M059J (cell line): ENCODE measurements at regions not wholly inside any gene's neighbourhood (a gene's known extent, or its start where the extent isn't known, plus 50 kb on each side); places are given as distances from the start of the nearest gene placed in this dataset.
A peak's percentile ranks its signal among the peaks of the same experiment; 100 is the strongest.
"Not testable (repeated sequence)": the region's sequence is repeated elsewhere in the genome, so short reads cannot be mapped to it uniquely, and the experiment has no call there.

Experiments used
- DNase-seq: peaks from one replicate; pipeline ENCODE4 v3.0.0-alpha.2; 2012; ENCODE audit warnings: low read depth

DNA sequence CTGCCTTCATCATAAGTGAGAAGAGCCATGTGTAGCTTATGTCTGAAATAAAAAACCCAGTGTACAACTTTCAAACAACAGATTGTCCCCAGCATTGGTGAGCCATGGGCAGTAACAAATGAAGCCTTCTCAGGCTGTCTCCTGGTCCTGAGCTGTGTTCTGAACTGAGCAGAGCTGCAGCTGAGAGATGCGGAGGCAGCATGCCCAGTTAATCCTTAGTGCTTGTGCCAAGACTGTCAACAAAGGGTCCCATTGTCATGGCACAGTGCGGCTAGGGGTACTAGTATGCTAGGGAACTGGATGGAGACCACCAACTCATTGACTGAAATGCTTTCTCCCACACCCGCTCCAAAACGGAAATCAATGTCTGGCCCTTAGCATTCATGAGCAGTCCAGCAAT is 154.3 kb downstream of the RMST start:
- no peak for DNase-seq

GRCh38 chr12:97628962-97629361 is 166.4 kb downstream of the RMST start:
- DNase-seq, result no peak

DNA sequence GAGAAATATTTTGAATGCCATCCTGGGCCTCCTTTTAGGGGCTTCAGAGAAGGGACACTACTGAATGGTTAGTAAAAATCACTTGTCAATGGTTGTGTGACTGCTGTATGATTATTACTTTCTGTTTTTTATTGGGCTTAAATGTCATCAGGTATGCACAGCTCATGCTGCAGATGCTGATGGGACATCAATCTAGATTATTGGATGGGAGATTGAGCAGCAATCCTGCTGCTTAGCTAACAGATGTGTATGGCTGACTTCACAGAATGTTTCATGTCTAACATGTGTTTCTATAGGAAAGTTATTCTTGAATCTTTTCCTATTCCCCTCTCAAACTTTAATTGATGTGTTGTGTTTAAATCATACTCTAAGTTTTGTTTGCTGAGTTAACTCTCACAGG is 166.8 kb downstream of the RMST start:
- no peak for DNase-seq

- DNase-seq, result no peak
Observed at GRCh38 chr12:97630356-97630755, 167.8 kb downstream of the RMST start.

DNA sequence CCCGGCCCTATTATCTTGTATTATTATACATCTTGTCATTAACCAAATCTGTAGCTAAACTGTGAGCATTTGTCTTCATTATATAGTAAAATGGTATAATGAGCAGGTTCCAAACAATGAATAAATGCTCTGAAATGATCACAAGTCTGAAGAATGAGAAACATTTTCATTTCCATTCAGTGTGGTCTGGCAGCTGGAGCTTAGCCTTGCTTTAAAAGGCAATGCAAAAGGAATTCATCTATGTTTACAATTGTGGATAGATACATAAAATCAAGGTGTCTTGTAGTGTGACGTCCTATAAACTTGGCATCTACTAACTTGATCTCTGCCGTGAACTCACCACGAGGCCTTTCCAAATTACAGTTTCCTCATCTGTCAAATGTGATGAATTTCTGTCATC is 168.3 kb downstream of the RMST start:
- DNase-seq, result no peak

DNA sequence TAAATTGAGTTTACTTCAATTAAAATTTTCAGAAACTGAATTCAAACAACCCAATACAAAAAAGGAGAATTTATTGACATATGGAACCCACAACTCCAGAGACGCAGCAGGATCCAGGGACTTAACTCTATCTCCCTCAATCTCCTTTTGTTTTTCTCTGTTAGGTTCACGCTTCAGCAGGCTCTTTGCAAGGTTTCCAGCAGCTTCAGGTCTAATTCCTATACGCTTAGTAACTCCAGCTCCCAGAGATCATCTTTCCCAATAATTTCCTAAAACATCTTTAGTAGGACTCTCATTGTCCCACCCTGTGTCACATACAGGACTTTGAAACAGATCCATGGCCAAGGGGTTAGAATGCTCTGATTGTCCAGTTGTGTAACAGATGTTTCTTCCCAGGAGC is 175.2 kb downstream of the RMST start:
- no peak for DNase-seq

- DNase-seq, result no peak
Observed at GRCh38 chr12:97638739-97639138, 176.1 kb downstream of the RMST start.

DNA sequence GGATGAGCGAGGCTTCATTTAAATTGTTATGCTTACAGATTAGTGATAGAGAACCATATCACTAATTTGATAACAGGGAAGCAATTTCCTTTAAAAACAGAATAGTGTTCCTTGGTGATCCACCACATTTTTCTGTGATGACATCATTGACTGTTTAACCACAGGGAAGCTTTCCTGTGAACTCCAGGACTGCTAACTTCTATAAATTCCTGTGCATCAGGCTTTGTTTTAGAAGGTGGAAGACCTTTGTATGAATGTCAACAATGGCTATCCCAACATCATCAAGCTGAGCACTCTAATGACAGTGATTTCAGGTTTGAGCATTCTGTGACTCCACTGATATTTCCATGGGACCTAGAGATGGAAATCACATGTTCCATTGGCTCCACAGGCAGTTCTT is 177.1 kb downstream of the RMST start:
- DNase-seq, result peak; percentile 8

GRCh38 chr12:97640826-97641225 is 178.2 kb downstream of the RMST start:
- DNase-seq, result no peak

- DNase-seq, result no peak
Observed at GRCh38 chr12:97642911-97643310, 180.3 kb downstream of the RMST start.

- DNase-seq, result no peak
Observed at GRCh38 chr12:97643924-97644323, 181.3 kb downstream of the RMST start.

DNA sequence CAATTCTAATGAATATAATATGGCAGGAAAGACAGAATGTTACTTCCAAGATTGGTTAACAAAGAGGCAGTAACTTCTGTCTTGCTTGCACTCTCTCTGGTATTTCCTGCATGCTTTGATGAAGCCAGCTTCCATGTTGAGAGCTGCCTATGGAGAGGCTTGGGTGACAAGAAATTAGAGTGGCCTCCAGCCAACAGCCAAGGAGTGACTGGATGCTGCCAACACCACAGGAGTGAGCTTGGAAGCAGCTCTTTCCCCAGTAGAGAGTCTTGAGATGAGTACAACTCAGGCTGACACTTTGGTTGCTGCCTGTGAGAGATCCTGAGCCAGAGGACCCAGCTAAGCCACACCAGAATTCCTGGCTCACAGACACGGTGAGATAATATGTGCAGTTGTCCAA is 183.1 kb downstream of the RMST start:
- no peak for DNase-seq

DNA sequence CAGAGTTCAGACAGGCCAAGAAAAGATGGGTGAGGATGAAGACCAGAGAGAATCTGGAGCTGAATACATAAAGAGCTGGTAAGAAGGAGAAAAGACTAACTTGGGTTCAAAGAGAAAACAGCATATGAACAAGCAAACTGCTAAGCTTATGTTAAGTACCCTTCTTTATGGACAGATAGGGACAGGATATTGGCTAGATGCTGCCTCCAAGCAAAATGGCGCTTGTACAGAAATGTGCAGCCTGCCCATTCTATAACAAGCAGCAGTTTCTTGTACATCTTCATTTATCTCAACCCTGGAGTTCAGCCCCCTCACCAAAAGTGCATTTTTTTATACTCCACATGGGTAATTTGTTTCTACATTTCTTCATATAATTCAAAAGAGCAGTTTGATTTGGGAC is 184.5 kb downstream of the RMST start:
- DNase-seq, result no peak

- DNase-seq, result no peak
Observed at GRCh38 chr12:97650242-97650641, 187.6 kb downstream of the RMST start.

DNA sequence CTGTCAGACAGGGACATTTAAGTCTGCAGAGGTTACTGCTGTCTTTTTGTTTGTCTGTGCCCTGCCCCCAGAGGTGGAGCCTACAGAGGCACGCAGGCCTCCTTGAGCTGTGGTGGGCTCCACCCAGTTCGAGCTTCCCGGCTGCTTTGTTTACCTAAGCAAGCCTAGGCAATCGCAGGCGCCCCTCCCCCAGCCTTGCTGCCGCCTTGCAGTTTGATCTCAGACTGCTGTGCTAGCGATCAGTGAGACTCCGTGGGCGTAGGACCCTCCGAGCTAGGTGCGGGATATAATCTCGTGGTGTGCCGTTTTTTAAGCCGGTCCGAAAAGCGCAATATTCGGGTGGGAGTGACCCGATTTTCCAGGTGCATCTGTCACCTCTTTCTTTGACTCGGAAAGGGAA is 193.9 kb downstream of the RMST start:
- DNase-seq, result not testable (repeated sequence)

GRCh38 chr12:97659117-97659880 is 196.7 kb downstream of the RMST start:
- no peak for DNase-seq

- DNase-seq, result no peak
Observed at GRCh38 chr12:97666263-97666662, 203.7 kb downstream of the RMST start.

DNA sequence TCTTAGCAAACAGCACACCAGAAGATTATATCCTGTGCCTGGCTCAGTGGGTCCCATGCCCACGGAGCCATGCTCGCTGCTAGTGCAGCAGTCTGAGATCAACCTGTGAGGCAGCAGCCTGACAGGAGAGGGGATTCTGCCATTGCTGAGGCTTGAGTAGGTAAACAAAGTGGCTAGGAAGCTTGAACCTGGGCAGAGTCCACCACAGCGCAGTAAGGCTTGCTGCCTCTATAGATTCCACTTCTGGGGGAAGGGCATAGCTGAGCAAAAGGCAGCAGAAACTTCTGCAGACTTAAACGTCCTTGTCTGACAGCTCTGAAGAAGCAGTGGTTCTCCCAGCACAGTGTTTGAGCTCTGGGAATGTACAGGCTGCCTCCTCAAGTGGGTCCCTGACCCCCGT is 210.3 kb downstream of the RMST start:
- no peak for DNase-seq

DNA sequence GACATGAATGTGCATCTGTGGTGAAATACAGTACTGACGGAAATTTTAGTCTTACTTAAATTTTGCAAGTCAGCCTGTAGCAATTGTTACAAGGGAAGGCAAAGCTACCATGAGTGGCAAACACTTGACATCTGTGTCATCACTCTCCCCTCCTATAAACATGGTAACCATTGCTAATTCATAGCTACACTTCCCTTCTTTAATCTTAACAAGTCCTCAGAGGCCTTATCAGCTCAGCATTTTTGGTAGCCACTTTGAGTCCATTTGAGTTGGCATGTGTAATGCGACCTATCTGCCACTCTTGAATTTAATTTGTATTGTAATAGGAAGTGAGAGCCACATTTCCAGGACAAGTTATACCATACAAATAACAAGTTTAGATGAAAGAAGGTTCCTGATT is 218.1 kb downstream of the RMST start:
- DNase-seq, result no peak

- no peak for DNase-seq
Observed at GRCh38 chr12:97681612-97682504, 219.3 kb downstream of the RMST start.

DNA sequence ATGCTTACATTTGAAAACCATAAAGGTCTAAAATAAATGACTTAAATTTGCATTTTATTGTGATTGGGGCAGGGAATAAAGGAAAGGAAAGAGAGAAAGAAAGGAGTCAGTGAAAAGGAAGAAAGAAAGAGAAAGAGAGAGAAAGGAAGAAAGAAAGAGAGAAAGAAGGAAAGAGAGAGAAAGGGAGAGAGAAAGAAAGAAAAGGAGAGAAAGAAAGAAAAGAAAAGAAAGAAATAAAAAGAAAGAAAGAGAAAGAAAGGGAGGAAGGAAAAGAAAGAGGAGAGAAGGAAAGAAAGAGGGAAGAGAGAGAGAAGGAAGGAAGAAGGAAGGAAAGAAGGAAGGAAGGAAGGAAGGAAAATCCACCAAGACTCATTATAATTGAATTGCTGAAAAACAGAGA is 222.8 kb downstream of the RMST start:
- no peak for DNase-seq

DNA sequence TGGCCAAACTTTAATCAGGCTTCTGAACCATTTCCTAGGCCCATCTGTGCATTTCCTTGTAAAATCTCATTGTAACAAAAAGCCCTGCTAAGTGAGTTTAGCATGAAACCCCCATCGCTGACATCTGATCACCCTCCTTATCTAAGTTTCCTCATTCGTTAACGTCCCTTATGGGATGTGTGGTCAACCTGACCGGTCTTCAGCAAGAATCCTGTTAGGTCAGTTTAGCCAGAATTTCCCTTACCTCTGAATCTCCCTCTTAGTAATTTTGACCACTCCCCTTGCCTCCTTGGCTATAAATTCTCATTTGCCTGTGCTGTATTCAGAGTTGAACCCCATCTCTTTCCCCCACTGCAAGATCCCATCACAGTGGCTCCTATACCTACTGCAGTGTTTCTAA is 239.3 kb downstream of the RMST start:
- no peak for DNase-seq

DNA sequence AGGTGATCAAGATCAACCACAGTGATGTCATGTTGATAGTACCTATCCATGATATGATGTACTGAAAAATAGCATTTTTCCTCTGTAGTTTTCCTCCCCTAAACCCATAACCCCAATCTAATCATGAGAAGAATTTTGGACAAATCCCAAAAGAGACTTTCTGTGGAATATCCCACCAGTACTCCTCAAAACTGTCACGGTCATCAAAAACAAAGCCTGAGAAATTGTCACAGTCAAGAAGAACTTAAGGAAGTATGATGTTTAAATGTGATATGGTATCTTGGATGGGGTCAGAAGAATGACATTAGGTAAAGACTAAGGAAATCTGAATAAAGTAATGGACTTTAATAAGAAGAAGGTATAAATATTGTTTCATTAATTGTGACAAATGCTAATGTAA is 248.8 kb downstream of the RMST start:
- DNase-seq, result no peak
